Stimulated activated CD4-positive, alpha-beta T cell treated with anti-CD3 and anti-CD28 coated beads, Interleukin-15, amount 100 ng/mL, for 1 hour (primary cell): ENCODE measurements at regions not wholly inside any gene's neighbourhood (a gene's known extent, or its start where the extent isn't known, plus 50 kb on each side); places are given as distances from the start of the nearest gene placed in this dataset.

Experiments used
- DNase-seq, 2 donors: peaks; one replicate each; pipeline ENCODE4 v3.0.0-alpha.2; 2020; ENCODE audit warnings: low read depth in 1 of 2, low spot score in 1 of 2

GRCh38 chr1:38347446-38348175 lies 301.0 kb upstream of the POU3F1 start:
- no peak for DNase-seq

- no peak for DNase-seq
These were observed 298.1 kb upstream of the POU3F1 start for GRCh38 chr1:38344716-38345115.

- DNase-seq: no peak
These were observed 295.1 kb upstream of the POU3F1 start for GRCh38 chr1:38341694-38342093.

- no peak for DNase-seq
These were observed 293.8 kb upstream of the POU3F1 start for GRCh38 chr1:38340409-38340808.

GRCh38 chr1:38337711-38338110 lies 291.1 kb upstream of the POU3F1 start:
- no peak for DNase-seq

- DNase-seq: no peak
These were observed 290.4 kb upstream of the POU3F1 start for GRCh38 chr1:38336961-38337360.

- no peak for DNase-seq
These were observed 289.8 kb upstream of the POU3F1 start for GRCh38 chr1:38336301-38336923.

GRCh38 chr1:38334930-38335592 lies 288.5 kb upstream of the POU3F1 start:
- no peak for DNase-seq

GRCh38 chr1:38332649-38333310 lies 286.2 kb upstream of the POU3F1 start:
- no peak for DNase-seq

- no peak for DNase-seq
These were observed 285.1 kb upstream of the POU3F1 start for GRCh38 chr1:38331496-38332210.

- no peak for DNase-seq
These were observed 284.2 kb upstream of the POU3F1 start for GRCh38 chr1:38330799-38331198.

GRCh38 chr1:38329644-38330043 lies 283.1 kb upstream of the POU3F1 start:
- DNase-seq: no peak

GRCh38 chr1:38328278-38329035 lies 281.9 kb upstream of the POU3F1 start:
- no peak for DNase-seq

- DNase-seq: no peak
These were observed 281.0 kb upstream of the POU3F1 start for GRCh38 chr1:38327559-38327973.

- no peak for DNase-seq
These were observed 280.3 kb upstream of the POU3F1 start for GRCh38 chr1:38326856-38327255.

GRCh38 chr1:38326135-38326534 lies 279.5 kb upstream of the POU3F1 start:
- no peak for DNase-seq

- DNase-seq: no peak
These were observed 266.2 kb upstream of the POU3F1 start for GRCh38 chr1:38312753-38313152.

- DNase-seq: no peak
These were observed 263.5 kb upstream of the POU3F1 start for GRCh38 chr1:38310079-38310478.

- DNase-seq: no peak
These were observed 262.2 kb upstream of the POU3F1 start for GRCh38 chr1:38308780-38309179.

GRCh38 chr1:38305666-38306065 lies 259.1 kb upstream of the POU3F1 start:
- DNase-seq: no peak
